OCI-LY3 (cell line): ENCODE measurements at regions not wholly inside any gene's neighbourhood (a gene's known extent, or its start where the extent isn't known, plus 50 kb on each side); places are given as distances from the start of the nearest gene placed in this dataset.

Experiments
- H2AFZ ChIP-seq: fragments of 200-600, 300-600 bp; shearing (Covaris generic); 2 replicates; pipeline ENCODE4 v1.6.0; 2014; ENCODE audit warnings: antibody characterized with exemption, low read depth, low read length
- H3K27ac ChIP-seq: fragments of 200-600, 300-600 bp; sonication (generic); 2 replicates; pipeline ENCODE4 v1.5.1; 2014; ENCODE audit warnings: mild to moderate bottlenecking, low read length, moderate library complexity, mixed read lengths
- H3K27me3 ChIP-seq: fragments of 200-600, 300-600 bp; sonication (generic); 2 replicates; pipeline ENCODE4 v1.6.1; 2014; ENCODE audit warnings: low read depth, low read length, mixed read lengths
- H3K36me3 ChIP-seq: fragments of 200-600, 300-600 bp; sonication (generic); replicated peaks from 2 replicates; pipeline ENCODE3; 2014; ENCODE audit warnings: low read depth, low read length, mixed read lengths
- H3K4me1 ChIP-seq: fragments of 300-600, 200-600 bp; sonication (generic); 2 replicates; pipeline ENCODE4 v1.6.1; 2014; ENCODE audit warnings: low read length, mixed read lengths
- H3K4me2 ChIP-seq: fragments of 200-600, 300-600 bp; sonication (generic); 2 replicates; pipeline ENCODE4 v1.6.1; 2014; ENCODE audit warnings: low read length, mixed read lengths
- H3K4me3 ChIP-seq: fragments of 300-600, 200-600 bp; sonication (generic); 2 replicates; pipeline ENCODE4 v1.5.1; 2014; ENCODE audit warnings: antibody characterized with exemption, mild to moderate bottlenecking, low read length, moderate library complexity
- H3K79me2 ChIP-seq: fragments of 300-600, 200-600 bp; shearing (Covaris generic); 2 replicates; pipeline ENCODE4 v1.6.1; 2014; ENCODE audit warnings: mild to moderate bottlenecking, low read length, mixed read lengths
- H3K9ac ChIP-seq: fragments of 300-600, 200-600 bp; shearing (Covaris generic); 2 replicates; pipeline ENCODE4 v1.6.0; 2014; ENCODE audit warnings: mild to moderate bottlenecking, low read length, moderate library complexity
- H3K9me3 ChIP-seq: fragments of 200-600, 300-600 bp; shearing (Covaris generic); 2 replicates; pipeline ENCODE4 v1.6.1; 2014; ENCODE audit warnings: low read length, mixed read lengths; ENCODE audit not compliant: insufficient read depth
- H4K20me1 ChIP-seq: fragments of 200-600, 300-600 bp; sonication (generic); 2 replicates; pipeline ENCODE4 v1.6.1; 2016; ENCODE audit warnings: low read length, mixed read lengths; ENCODE audit not compliant: insufficient read depth
- EZH2phosphoT487 ChIP-seq: fragments of 200-600 bp; shearing (Covaris generic); IDR thresholded peaks from 2 replicates; pipeline ENCODE4 v1.6.1; 2018; ENCODE audit warnings: antibody characterized with exemption, mixed run types, low read depth
- TF ChIP-seq, protein P1 (sequence below): fragments of 200-600, 300-600 bp; sonication (generic); IDR thresholded peaks from 2 replicates; pipeline ENCODE4 v1.5.1; 2014; ENCODE audit warnings: antibody characterized with exemption, low read length, low read depth

DNA sequence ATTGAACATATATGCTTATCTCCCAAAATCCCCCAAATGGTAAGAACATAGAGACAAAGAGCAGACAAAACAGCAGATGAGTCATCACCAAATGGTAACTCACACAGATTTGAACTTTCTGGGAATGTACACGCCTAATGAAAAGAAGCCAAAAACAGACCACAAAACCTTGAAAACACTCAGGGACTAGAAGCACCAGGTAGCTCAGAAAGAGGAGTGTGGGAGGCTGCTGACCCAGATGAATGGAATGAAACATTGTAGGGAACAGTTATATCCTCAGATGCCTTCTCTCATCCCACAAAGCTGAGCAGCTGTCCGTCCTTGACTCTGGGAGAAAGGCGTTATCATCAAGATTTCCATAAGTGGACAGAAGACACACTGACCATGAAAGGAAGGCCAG lies 307.0 kb upstream of the USP25 start:
- no peak overlapping the region for H3K4me2 ChIP-seq
- H3K4me1 ChIP-seq, result no peaks in the 10 kb centered on the region
- no peaks in the 10 kb centered on the region for H3K36me3 ChIP-seq
- no peaks in the 10 kb centered on the region for H4K20me1 ChIP-seq
- no peak for TF ChIP-seq EZH2phosphoT487
- TF ChIP-seq, protein P1, sequence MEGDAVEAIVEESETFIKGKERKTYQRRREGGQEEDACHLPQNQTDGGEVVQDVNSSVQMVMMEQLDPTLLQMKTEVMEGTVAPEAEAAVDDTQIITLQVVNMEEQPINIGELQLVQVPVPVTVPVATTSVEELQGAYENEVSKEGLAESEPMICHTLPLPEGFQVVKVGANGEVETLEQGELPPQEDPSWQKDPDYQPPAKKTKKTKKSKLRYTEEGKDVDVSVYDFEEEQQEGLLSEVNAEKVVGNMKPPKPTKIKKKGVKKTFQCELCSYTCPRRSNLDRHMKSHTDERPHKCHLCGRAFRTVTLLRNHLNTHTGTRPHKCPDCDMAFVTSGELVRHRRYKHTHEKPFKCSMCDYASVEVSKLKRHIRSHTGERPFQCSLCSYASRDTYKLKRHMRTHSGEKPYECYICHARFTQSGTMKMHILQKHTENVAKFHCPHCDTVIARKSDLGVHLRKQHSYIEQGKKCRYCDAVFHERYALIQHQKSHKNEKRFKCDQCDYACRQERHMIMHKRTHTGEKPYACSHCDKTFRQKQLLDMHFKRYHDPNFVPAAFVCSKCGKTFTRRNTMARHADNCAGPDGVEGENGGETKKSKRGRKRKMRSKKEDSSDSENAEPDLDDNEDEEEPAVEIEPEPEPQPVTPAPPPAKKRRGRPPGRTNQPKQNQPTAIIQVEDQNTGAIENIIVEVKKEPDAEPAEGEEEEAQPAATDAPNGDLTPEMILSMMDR, result no peak
- no peaks in the 10 kb centered on the region for H3K27me3 ChIP-seq
- no peak overlapping the region for H3K9ac ChIP-seq
- H3K4me3 ChIP-seq, result no peak overlapping the region
- H3K9me3 ChIP-seq, result no peaks in the 10 kb centered on the region
- H2AFZ ChIP-seq, result no peak overlapping the region
- no peaks in the 10 kb centered on the region for H3K79me2 ChIP-seq
- H3K27ac ChIP-seq, result no peak overlapping the region

DNA sequence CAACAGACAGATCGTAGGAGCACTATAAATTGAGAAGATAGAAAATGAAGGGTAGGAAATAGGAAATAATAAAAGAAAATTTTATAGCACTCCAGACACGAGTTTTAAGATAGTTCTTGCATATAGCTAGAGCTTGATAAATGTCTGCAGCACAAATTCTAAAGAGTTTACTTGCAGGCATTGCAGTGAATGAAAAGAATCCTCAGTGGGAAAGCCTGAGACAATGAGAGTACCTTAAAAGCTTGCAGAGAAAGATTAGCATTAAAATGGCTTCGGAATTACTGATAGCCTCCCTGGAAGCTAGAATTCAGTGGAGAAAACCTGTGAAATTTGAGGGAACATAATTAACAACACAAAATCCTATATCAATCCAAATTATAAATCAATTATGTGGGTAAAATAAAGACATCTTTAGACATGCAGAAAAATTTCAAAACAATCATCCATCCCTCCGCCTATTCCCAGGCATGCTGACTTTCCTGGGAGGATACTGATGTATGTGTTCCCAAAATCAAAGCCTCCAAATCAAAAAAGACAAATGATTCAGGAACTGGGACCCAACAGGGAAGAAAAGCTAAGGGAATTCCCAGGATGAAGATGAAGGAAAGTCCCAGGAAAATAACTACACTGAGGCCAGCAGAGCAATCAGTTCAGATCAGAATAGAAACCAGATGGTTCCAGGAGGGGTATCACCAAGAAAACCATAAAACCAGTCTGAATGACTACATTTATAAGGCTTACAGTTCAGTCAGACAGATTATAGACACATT lies 305.9 kb upstream of the USP25 start:
- TF ChIP-seq, protein P1, result no peak
- TF ChIP-seq EZH2phosphoT487, result no peak
- Histone ChIP-seq H2AFZ (no peak overlapping the region), H3K9me3 (no peaks in the 10 kb centered on the region), H3K9ac (no peak overlapping the region), H3K27me3 (no peaks in the 10 kb centered on the region), H3K4me2 (no peak overlapping the region), H3K4me3 (no peak overlapping the region), H3K27ac (no peak overlapping the region), H3K4me1 (no peaks in the 10 kb centered on the region), H3K36me3 (no peaks in the 10 kb centered on the region), H3K79me2 (no peaks in the 10 kb centered on the region), H4K20me1 (no peaks in the 10 kb centered on the region)

DNA sequence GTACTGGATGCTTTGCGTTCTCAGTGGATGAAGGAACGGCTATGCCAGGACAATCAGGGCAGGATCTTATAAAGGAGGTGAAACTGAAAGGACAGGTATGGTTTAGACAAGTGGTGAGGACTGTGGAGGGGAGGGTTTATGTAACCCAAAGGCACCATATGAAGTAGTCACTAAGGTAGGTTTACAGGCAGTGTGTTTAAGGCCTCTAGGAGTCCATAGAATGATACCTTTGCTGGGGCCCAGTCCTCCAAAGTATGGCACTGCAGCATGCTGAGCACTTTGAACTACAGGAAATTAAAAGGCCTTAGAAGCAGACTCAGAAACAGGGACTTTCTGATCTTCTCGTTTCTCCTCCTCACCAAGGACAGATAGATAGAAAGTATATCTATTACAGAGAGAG lies 304.7 kb upstream of the USP25 start:
- TF ChIP-seq EZH2phosphoT487, result no peak
- TF ChIP-seq, protein P1, result no peak
- H3K4me2 ChIP-seq, result no peak overlapping the region
- H3K27ac ChIP-seq, result no peak overlapping the region
- H2AFZ ChIP-seq, result no peak overlapping the region
- no peaks in the 10 kb centered on the region for H3K79me2 ChIP-seq
- no peak overlapping the region for H3K9ac ChIP-seq
- H3K27me3 ChIP-seq, result no peaks in the 10 kb centered on the region
- no peaks in the 10 kb centered on the region for H4K20me1 ChIP-seq
- no peaks in the 10 kb centered on the region for H3K4me1 ChIP-seq
- no peaks in the 10 kb centered on the region for H3K36me3 ChIP-seq
- no peaks in the 10 kb centered on the region for H3K9me3 ChIP-seq
- no peak overlapping the region for H3K4me3 ChIP-seq

DNA sequence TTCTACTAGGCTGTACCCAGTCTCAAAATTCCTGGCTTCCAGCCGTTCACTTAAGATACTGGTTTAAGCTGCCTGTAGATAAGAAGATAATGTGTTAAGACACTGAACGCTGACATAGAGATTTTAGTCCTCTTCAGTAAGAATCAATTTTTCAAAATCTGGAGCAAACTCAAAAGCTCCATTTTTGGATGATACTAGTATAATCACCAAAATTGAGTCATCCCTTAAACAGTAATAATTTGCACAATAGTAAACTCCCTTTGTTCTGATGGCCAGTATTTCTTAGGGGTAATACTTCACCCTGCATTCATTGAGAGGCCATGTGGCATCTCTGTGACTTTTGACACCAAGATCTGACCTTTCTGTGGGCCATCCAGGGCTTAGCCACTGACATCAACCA lies 299.8 kb upstream of the USP25 start:
- Histone ChIP-seq H3K27ac (no peak overlapping the region), H3K4me2 (no peak overlapping the region), H3K4me1 (no peaks in the 10 kb centered on the region), H3K27me3 (no peaks in the 10 kb centered on the region), H2AFZ (no peak overlapping the region), H3K9ac (no peak overlapping the region), H4K20me1 (no peaks in the 10 kb centered on the region), H3K4me3 (no peak overlapping the region), H3K9me3 (0 out of 2 replicates have a peak, but pooled peaks cover 3% of the 10 kb centered on the region), H3K36me3 (no peaks in the 10 kb centered on the region), H3K79me2 (no peaks in the 10 kb centered on the region)
- TF ChIP-seq EZH2phosphoT487, result no peak
